ENCODE measurements at regions not wholly inside any gene's neighbourhood (a gene's known extent, or its start where the extent isn't known, plus 50 kb on each side); places are given as distances from the start of the nearest gene placed in this dataset.

DNA sequence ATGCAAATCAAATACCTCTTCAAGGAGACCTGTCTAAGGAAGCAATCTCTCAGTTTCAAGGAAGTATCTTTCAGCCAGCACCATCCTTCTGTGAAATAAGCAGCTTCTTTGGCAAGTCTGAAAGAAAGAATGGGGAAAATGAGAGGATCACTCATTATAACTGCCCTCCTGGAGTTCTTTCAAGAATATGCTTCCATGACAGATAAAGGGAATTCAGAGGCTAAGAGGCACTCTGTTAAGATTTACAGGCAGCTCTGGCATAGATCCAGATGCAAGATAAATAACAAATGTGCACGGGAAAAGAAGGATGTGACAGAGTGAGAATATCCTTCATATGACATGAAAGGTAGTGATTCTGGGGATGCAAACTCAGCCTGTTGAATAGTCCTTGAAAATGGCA lies 348.2 kb upstream of the CCNG1 start:
- Histone ChIP-seq H4K20me1 (ENCODE audit: insufficient read depth) (no peaks in the 10 kb centered on the region), H2AFZ (ENCODE audit: low read depth) (no peak overlapping the region), H3K9ac (no peak overlapping the region), H3K9me2 (no peaks in the 10 kb centered on the region), H3K9me3 (no peaks in the 10 kb centered on the region), H3F3A (replicated peaks; ENCODE audit: insufficient read depth) (no peaks in the 10 kb centered on the region), H3K36me3 (replicated peaks in 1 of 2; ENCODE audit: control insufficient read depth in 1 of 2, insufficient read depth in 2 of 2, low read length in 1 of 2) (no peaks in the 10 kb centered on the region), H3K27me3 (ENCODE audit: insufficient read depth) (no peaks in the 10 kb centered on the region), H3K4me2 (no peak overlapping the region), H3K27ac (ENCODE audit: low read depth in 2 of 2, low read length in 1 of 2) (no peak overlapping the region), H3K4me1 (ENCODE audit: control insufficient read depth in 1 of 2, insufficient read depth in 2 of 2, low read depth in 1 of 2, low read length in 1 of 2) (no peaks in the 10 kb centered on the region; a peak in 1 of 4 replicates), H3K4me3 (ENCODE audit: low read depth in 2 of 2, low read length in 1 of 2) (no peak overlapping the region), H3K79me2 (ENCODE audit: insufficient read depth) (no peaks in the 10 kb centered on the region)
- DNase-seq = no peak
- TF ChIP-seq GATA2 (CRISPR knock-in tag; IDR thresholded peaks at IDR 0.05) (no peak), RXRA (IDR thresholded peaks at IDR 0.05; ENCODE audit: borderline replicate concordance, low read depth) (no peak), SMC3 (IDR thresholded peaks at IDR 0.05; ENCODE audit: low read depth, low read length) (no peak)
- ChIA-PET CTCF (no interaction called here), POLR2A (no interaction called here)
- WGBS (ENCODE audit: low lambda C conversion rate) = 3% methylated on average over 1 of the region's 1 CpG

DNA sequence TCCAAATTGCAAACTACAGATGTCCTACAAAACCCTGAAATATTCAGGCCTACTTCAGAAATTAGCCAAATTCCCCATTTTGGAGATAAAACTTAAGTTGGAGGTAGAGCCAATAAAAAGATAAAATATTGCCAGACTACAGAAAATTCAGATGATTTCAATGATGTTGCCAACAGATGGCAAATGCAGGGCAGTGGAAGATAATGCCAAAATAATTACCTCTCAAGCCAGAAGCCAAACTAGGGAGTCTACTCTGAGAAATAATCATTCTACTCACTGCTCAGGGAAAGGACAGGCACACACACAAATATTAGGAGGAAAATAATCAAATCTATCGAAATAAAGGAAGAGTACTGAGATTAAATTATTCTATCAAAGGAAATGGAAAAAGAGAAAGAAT lies 347.5 kb upstream of the CCNG1 start:
- H3K9ac ChIP-seq = no peak overlapping the region
- H4K20me1 ChIP-seq (ENCODE audit: insufficient read depth) = no peaks in the 10 kb centered on the region
- no peak overlapping the region for H3K27ac ChIP-seq (ENCODE audit: low read depth in 2 of 2, low read length in 1 of 2)
- no peak for DNase-seq
- ChIA-PET POLR2A (no interaction called here), CTCF (no interaction called here)
- TF ChIP-seq EZH2phosphoT487 (IDR thresholded peaks at IDR 0.05; ENCODE audit: borderline replicate concordance, low read depth) = no peak
- TF ChIP-seq RXRA (IDR thresholded peaks at IDR 0.05; ENCODE audit: borderline replicate concordance, low read depth) = no peak
- TF ChIP-seq, protein P1, sequence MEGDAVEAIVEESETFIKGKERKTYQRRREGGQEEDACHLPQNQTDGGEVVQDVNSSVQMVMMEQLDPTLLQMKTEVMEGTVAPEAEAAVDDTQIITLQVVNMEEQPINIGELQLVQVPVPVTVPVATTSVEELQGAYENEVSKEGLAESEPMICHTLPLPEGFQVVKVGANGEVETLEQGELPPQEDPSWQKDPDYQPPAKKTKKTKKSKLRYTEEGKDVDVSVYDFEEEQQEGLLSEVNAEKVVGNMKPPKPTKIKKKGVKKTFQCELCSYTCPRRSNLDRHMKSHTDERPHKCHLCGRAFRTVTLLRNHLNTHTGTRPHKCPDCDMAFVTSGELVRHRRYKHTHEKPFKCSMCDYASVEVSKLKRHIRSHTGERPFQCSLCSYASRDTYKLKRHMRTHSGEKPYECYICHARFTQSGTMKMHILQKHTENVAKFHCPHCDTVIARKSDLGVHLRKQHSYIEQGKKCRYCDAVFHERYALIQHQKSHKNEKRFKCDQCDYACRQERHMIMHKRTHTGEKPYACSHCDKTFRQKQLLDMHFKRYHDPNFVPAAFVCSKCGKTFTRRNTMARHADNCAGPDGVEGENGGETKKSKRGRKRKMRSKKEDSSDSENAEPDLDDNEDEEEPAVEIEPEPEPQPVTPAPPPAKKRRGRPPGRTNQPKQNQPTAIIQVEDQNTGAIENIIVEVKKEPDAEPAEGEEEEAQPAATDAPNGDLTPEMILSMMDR (IDR thresholded peaks at IDR 0.05) = no peak
- no peak for TF ChIP-seq NRF1 (IDR thresholded peaks at IDR 0.05; ENCODE audit: low read depth, low read length)
- TF ChIP-seq EP300 (IDR thresholded peaks at IDR 0.05; ENCODE audit: borderline replicate concordance in 1 of 2, low read depth in 1 of 2, low read length in 1 of 2) = no peak
- no peak for TF ChIP-seq FOXM1 (IDR thresholded peaks at IDR 0.05; ENCODE audit: low read depth)
- TF ChIP-seq MEF2A (IDR thresholded peaks at IDR 0.05; ENCODE audit: borderline replicate concordance, low read depth) = no peak
- H3K4me1 ChIP-seq (ENCODE audit: control insufficient read depth in 1 of 2, insufficient read depth in 2 of 2, low read depth in 1 of 2, low read length in 1 of 2) = no peaks in the 10 kb centered on the region; a peak in 2 of 4 replicates
- H3K9me2 ChIP-seq = no peaks in the 10 kb centered on the region
- no peaks in the 10 kb centered on the region for H3F3A ChIP-seq (replicated peaks; ENCODE audit: insufficient read depth)
- H3K4me3 ChIP-seq (ENCODE audit: low read depth in 2 of 2, low read length in 1 of 2) = no peak overlapping the region
- no peaks in the 10 kb centered on the region for H3K79me2 ChIP-seq (ENCODE audit: insufficient read depth)
- no peaks in the 10 kb centered on the region for H3K36me3 ChIP-seq (replicated peaks in 1 of 2; ENCODE audit: control insufficient read depth in 1 of 2, insufficient read depth in 2 of 2, low read length in 1 of 2)
- no peak overlapping the region for H3K4me2 ChIP-seq
- no peaks in the 10 kb centered on the region for H3K27me3 ChIP-seq (ENCODE audit: insufficient read depth)
- no peaks in the 10 kb centered on the region for H3K9me3 ChIP-seq
- H2AFZ ChIP-seq (ENCODE audit: low read depth) = no peak overlapping the region
- 4% methylated on average over 1 of the region's 1 CpG for WGBS (ENCODE audit: low lambda C conversion rate)

DNA sequence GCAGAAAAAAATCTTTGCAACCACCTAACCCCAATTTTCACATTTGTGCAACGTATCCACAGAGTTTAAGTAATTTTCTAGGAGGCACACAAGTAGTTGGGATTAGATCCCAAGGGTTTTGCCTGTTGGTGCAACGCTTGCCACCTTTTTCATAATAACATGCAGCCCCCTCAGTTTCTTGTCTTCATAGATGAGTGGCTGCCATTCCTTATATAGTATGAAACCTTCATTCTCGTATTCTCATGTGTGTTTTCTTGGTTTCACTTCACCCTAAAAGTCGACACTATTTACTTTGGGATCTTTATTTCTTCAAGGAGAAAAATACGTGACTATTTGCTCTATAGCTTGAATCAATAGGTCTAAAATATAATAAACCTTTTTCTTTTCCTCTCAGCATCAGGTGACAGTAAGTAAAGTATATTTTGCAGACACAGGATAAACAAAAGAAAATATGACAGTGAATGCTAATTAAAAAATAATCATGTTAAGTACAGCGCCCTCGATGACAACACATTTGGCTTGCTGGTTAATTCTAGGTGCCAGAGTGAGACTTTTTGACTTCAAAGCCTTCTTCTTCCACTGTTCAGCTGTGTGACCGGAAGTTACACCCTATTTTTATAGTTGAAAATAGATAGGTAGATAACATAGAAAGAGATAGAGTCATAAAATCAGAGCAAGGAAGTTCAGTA lies 342.8 kb upstream of the CCNG1 start:
- Histone ChIP-seq H3K27ac (ENCODE audit: low read depth in 2 of 2, low read length in 1 of 2) (no peak overlapping the region), H3K9ac (no peak overlapping the region), H3F3A (replicated peaks; ENCODE audit: insufficient read depth) (no peaks in the 10 kb centered on the region), H3K27me3 (ENCODE audit: insufficient read depth) (no peaks in the 10 kb centered on the region), H2AFZ (ENCODE audit: low read depth) (peak overlapping the region; percentile 58), H3K9me2 (no peaks in the 10 kb centered on the region), H3K79me2 (ENCODE audit: insufficient read depth) (no peaks in the 10 kb centered on the region), H3K9me3 (no peaks in the 10 kb centered on the region), H3K4me2 (peak overlapping the region; percentile 58), H3K36me3 (replicated peaks in 1 of 2; ENCODE audit: control insufficient read depth in 1 of 2, insufficient read depth in 2 of 2, low read length in 1 of 2) (no peaks in the 10 kb centered on the region), H3K4me1 (ENCODE audit: control insufficient read depth in 1 of 2, insufficient read depth in 2 of 2, low read depth in 1 of 2, low read length in 1 of 2) (peaks cover 0 to 9% of the 10 kb centered on the region in 2 experiments; a peak in 2 of 4 replicates), H4K20me1 (ENCODE audit: insufficient read depth) (no peaks in the 10 kb centered on the region), H3K4me3 (ENCODE audit: low read depth in 2 of 2, low read length in 1 of 2) (peak overlapping the region in 1 of 2 experiments; percentile 38; a peak in 1 of 4 replicates)
- 3% methylated on average over 8 of the region's 8 CpGs for WGBS (ENCODE audit: low lambda C conversion rate)
- no peak for TF ChIP-seq JUND (IDR thresholded peaks at IDR 0.05)
- TF ChIP-seq ELF1 (IDR thresholded peaks at IDR 0.05) = no peak
- no peak for TF ChIP-seq YY1 (IDR thresholded peaks at IDR 0.05; ENCODE audit: low read depth)
- no peak for TF ChIP-seq EP300 (IDR thresholded peaks at IDR 0.05; ENCODE audit: borderline replicate concordance in 1 of 2, low read depth in 1 of 2, low read length in 1 of 2)
- TF ChIP-seq POLR2AphosphoS5 (IDR thresholded peaks at IDR 0.05; ENCODE audit: low read depth, low read length) = no peak
- TF ChIP-seq EZH2phosphoT487 (IDR thresholded peaks at IDR 0.05; ENCODE audit: borderline replicate concordance, low read depth) = no peak
- no peak for TF ChIP-seq GABPA (IDR thresholded peaks at IDR 0.05; ENCODE audit: low read depth)
- TF ChIP-seq FOXM1 (IDR thresholded peaks at IDR 0.05; ENCODE audit: low read depth) = no peak
- TF ChIP-seq RCOR1 (IDR thresholded peaks at IDR 0.05; ENCODE audit: low read length) = no peak
- no peak for TF ChIP-seq RFX5 (IDR thresholded peaks at IDR 0.05; ENCODE audit: low read length)
- ChIA-PET POLR2A (no interaction called here), CTCF (interaction anchor here (1.5 kb wide), 1 partner anchor 15 kb away, joined by 5 read pairs; no protein-coding TSS in a partner anchor)
- DNase-seq = no peak

Measured in SK-N-SH (cell line).